GM12874 (cell line): ENCODE measurements at regions not wholly inside any gene's neighbourhood (a gene's known extent, or its start where the extent isn't known, plus 50 kb on each side); places are given as distances from the start of the nearest gene placed in this dataset.

ENCODE experiments used
- CTCF ChIP-seq: IDR thresholded peaks from 2 replicates; pipeline ENCODE4 v1.5.1; 2011; ENCODE audit warnings: low read depth, mild to moderate bottlenecking, control low read depth, low read length, moderate library complexity; ENCODE audit not compliant: insufficient read depth

GRCh38 chr2:52465287-52465686 lies 1302.3 kb upstream of the CHAC2 start:
- TF ChIP-seq CTCF, result no peak

GRCh38 chr2:52463457-52463856 lies 1304.1 kb upstream of the CHAC2 start:
- TF ChIP-seq CTCF, result no peak

DNA sequence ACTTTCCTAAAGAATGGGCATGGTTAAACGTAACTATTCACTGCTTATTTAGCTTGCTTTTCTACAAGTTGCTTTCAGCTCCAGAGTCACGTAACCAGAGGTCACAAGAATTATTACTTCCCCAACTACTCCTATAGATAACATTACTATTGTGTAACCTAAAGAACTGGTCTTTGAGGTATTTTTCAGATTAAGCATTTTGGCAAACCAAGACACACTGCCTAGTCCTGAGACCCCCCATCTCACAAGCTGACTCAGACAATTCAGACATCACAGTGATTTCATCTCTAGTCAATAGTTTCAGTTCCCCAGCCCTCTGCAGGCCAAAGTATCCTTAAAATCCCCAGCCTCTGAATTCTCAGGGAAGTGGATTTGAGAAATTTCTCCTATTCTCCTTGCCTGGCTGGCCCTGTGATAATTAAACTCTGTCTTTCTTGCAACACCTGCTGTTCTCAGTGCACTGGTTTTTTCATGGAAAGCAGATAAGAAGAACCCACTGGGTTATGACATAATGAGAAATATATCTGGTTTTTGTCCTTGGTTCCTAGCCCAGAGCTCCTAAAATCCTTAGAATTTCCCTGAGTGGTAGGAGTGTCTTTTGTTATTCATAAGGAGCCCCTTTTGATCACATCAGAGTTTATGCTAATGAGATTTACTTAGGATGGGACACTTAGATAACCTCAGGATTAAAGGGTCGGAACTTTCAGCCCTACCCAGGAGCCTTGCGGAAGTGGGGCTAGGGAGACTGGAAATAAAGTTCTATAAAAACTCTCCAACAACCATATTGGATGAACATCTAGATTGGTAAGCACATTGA lies 1310.8 kb upstream of the CHAC2 start:
- TF ChIP-seq CTCF, result no peak

DNA sequence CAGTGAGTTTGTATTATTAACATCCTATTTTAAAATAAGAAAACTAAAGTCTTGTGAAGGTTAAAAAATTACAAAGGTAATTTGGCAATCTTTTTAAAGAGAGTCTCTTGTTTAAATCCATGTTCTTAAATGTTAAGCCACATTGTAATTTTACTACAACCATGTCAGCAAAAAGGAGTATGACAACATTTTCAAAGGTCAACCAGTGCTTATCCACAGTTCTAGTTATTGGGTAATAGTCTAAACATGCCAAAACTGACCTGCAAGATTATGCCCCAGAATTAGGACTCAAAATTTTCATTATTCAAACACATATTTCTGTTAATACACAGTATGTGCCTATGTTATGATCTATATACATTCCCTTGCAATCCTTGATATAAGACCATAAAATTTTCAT lies 1312.6 kb upstream of the CHAC2 start:
- TF ChIP-seq CTCF, result no peak

DNA sequence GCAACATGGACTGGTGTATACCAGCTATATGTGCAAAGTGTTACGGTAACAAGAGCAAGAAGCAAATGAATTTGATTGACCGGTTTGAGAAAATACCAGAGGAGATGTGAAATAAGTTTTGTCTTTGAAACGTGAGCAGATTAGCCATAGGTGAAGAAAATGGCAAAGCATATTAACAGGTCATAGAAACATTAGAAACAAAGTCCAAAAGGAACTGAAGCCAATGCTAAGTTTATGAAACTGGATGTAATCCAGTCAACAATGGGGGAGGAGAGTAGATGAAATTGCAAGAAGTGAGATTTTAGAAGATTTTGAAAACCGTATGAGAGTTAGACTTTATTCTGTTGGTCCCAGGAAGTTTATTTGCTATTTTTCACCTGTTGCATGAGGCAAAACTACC lies 1315.4 kb upstream of the CHAC2 start:
- no peak for TF ChIP-seq CTCF

GRCh38 chr2:52445686-52446085 lies 1321.9 kb upstream of the CHAC2 start:
- TF ChIP-seq CTCF, result no peak

DNA sequence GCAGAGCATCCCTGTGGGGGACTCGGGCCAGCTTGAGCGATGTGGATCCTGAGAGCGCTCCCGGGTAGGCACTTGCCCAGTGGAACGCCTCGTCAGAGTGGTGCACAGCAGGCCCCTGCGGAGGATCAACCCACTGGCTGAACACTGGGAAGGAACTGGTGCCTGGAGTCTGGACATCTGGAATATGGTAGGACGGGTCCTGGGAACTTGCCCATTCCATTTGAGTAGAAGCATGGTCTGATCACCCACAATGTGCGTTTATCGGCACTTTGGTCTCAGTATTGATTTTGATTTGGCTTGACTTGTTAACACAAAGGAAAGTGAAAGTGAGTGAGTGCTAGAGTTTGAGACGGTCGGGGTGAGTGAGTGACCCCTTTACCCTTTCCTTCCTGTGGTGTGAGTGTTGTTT lies 1336.2 kb upstream of the CHAC2 start:
- no peak for TF ChIP-seq CTCF

DNA sequence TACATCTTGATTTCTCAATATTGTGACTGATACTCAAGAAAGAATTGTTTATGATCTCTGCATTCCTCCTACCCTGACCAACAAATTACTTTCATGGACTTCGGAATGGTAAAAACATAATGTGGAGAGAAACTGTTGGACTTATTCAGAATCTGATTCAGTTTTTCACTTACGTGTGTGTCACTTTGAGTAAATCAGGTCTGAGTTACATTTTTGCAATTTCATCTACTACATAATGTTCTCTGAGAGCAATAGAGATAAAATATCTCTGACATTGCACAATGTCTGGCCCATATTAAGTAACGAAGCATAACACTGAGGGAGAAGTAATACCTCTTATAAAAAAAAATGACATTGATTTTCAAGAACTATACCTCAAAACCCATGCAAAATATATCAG lies 1337.9 kb upstream of the CHAC2 start:
- TF ChIP-seq CTCF, result no peak
